ENCODE measurements at regions not wholly inside any gene's neighbourhood (a gene's known extent, or its start where the extent isn't known, plus 50 kb on each side); places are given as distances from the start of the nearest gene placed in this dataset.

- Histone ChIP-seq H3K4me3 (replicated peaks in 1 of 4; ENCODE audit: control extremely low read depth in 1 of 4, insufficient read depth in 1 of 4, low read depth in 3 of 4, low read length in 4 of 4) (no peak overlapping the region), H3K9ac (ENCODE audit: insufficient read depth, low read length) (no peak overlapping the region), H4K20me1 (ENCODE audit: control insufficient read depth, extremely low read depth, insufficient read depth, low read length) (no peaks in the 10 kb centered on the region), H3K27ac (ENCODE audit: insufficient read depth, low read length) (no peak overlapping the region), H3K4me1 (ENCODE audit: control insufficient read depth, extremely low read depth, insufficient read depth, low read length) (no peaks in the 10 kb centered on the region), H3K36me3 (ENCODE audit: control insufficient read depth, insufficient read depth, low read length) (no peaks in the 10 kb centered on the region), H3K4me2 (ENCODE audit: extremely low read depth, insufficient read depth, low read length) (no peak overlapping the region), H2AFZ (ENCODE audit: low read length) (no peak overlapping the region), H3K27me3 (ENCODE audit: control insufficient read depth, insufficient read depth, low read length) (no peaks in the 10 kb centered on the region), H3K79me2 (ENCODE audit: control insufficient read depth, insufficient read depth, low read length) (no peaks in the 10 kb centered on the region), H3K9me3 (ENCODE audit: control insufficient read depth, insufficient read depth, low read depth, low read length) (no peaks in the 10 kb centered on the region)
- peak; percentile 14 to 23 for DNase-seq (ENCODE audit: low read depth in 2 of 2)
- TF ChIP-seq CTCF (conservative IDR thresholded peaks at IDR 0.05 in 1 of 2, IDR thresholded peaks at IDR 0.05 in 1 of 2; ENCODE audit: low read depth in 1 of 2, low read length in 2 of 2) (no peak), EZH2 (IDR thresholded peaks at IDR 0.05; ENCODE audit: low read length, missing control alignments) (no peak)
Measured at GRCh38 chr2:240360645-240361475, 74.6 kb upstream of the GPC1 start.

GRCh38 chr2:240362216-240362755 lies 73.2 kb upstream of the GPC1 start:
- H3K36me3 ChIP-seq (ENCODE audit: control insufficient read depth, insufficient read depth, low read length): no peaks in the 10 kb centered on the region
- no peak overlapping the region for H3K27ac ChIP-seq (ENCODE audit: insufficient read depth, low read length)
- no peak for TF ChIP-seq EZH2 (IDR thresholded peaks at IDR 0.05; ENCODE audit: low read length, missing control alignments)
- no peak for TF ChIP-seq CTCF (conservative IDR thresholded peaks at IDR 0.05 in 1 of 2, IDR thresholded peaks at IDR 0.05 in 1 of 2; ENCODE audit: low read depth in 1 of 2, low read length in 2 of 2)
- H3K4me1 ChIP-seq (ENCODE audit: control insufficient read depth, extremely low read depth, insufficient read depth, low read length): no peaks in the 10 kb centered on the region
- no peak overlapping the region for H3K4me3 ChIP-seq (replicated peaks in 1 of 4; ENCODE audit: control extremely low read depth in 1 of 4, insufficient read depth in 1 of 4, low read depth in 3 of 4, low read length in 4 of 4)
- no peak overlapping the region for H3K9ac ChIP-seq (ENCODE audit: insufficient read depth, low read length)
- no peaks in the 10 kb centered on the region for H3K9me3 ChIP-seq (ENCODE audit: control insufficient read depth, insufficient read depth, low read depth, low read length)
- no peak overlapping the region for H3K4me2 ChIP-seq (ENCODE audit: extremely low read depth, insufficient read depth, low read length)
- H2AFZ ChIP-seq (ENCODE audit: low read length): no peak overlapping the region
- H3K79me2 ChIP-seq (ENCODE audit: control insufficient read depth, insufficient read depth, low read length): no peaks in the 10 kb centered on the region
- no peak for DNase-seq (ENCODE audit: low read depth in 2 of 2)
- H4K20me1 ChIP-seq (ENCODE audit: control insufficient read depth, extremely low read depth, insufficient read depth, low read length): no peaks in the 10 kb centered on the region
- no peaks in the 10 kb centered on the region for H3K27me3 ChIP-seq (ENCODE audit: control insufficient read depth, insufficient read depth, low read length)

- H3K79me2 ChIP-seq (ENCODE audit: control insufficient read depth, insufficient read depth, low read length): no peaks in the 10 kb centered on the region
- DNase-seq (ENCODE audit: low read depth in 2 of 2): no peak
- H3K4me3 ChIP-seq (replicated peaks in 1 of 4; ENCODE audit: control extremely low read depth in 1 of 4, insufficient read depth in 1 of 4, low read depth in 3 of 4, low read length in 4 of 4): no peak overlapping the region
Measured at GRCh38 chr2:240362826-240363745, 72.4 kb upstream of the GPC1 start.

More at GRCh38 chr2:240362826-240363745, 72.4 kb upstream of the GPC1 start:
- H3K27me3 ChIP-seq (ENCODE audit: control insufficient read depth, insufficient read depth, low read length): no peaks in the 10 kb centered on the region
- H4K20me1 ChIP-seq (ENCODE audit: control insufficient read depth, extremely low read depth, insufficient read depth, low read length): no peaks in the 10 kb centered on the region
- no peak for TF ChIP-seq EZH2 (IDR thresholded peaks at IDR 0.05; ENCODE audit: low read length, missing control alignments)
- no peak for TF ChIP-seq CTCF (conservative IDR thresholded peaks at IDR 0.05 in 1 of 2, IDR thresholded peaks at IDR 0.05 in 1 of 2; ENCODE audit: low read depth in 1 of 2, low read length in 2 of 2)
- no peak overlapping the region for H2AFZ ChIP-seq (ENCODE audit: low read length)
- no peak overlapping the region for H3K4me2 ChIP-seq (ENCODE audit: extremely low read depth, insufficient read depth, low read length)
- no peaks in the 10 kb centered on the region for H3K4me1 ChIP-seq (ENCODE audit: control insufficient read depth, extremely low read depth, insufficient read depth, low read length)
- H3K36me3 ChIP-seq (ENCODE audit: control insufficient read depth, insufficient read depth, low read length): no peaks in the 10 kb centered on the region
- no peaks in the 10 kb centered on the region for H3K9me3 ChIP-seq (ENCODE audit: control insufficient read depth, insufficient read depth, low read depth, low read length)
- H3K27ac ChIP-seq (ENCODE audit: insufficient read depth, low read length): no peak overlapping the region
- no peak overlapping the region for H3K9ac ChIP-seq (ENCODE audit: insufficient read depth, low read length)
